Prostate gland (tissue), 2 donors: ENCODE measurements at regions not wholly inside any gene's neighbourhood (a gene's known extent, or its start where the extent isn't known, plus 50 kb on each side); places are given as distances from the start of the nearest gene placed in this dataset.

Experiments
- POLR2A ChIP-seq: fragments of 450-650 bp; IDR thresholded peaks from one replicate; pipeline ENCODE4 v1.6.1; 2016; ENCODE audit warnings: antibody characterized with exemption, mild to moderate bottlenecking
- TF ChIP-seq, protein P1 (sequence below), 4 experiments: fragments of 200-600 bp in 2 of 4; fragments of 450-650 bp in 2 of 4; sonication (generic) in 2 of 4; IDR thresholded peaks; 1 replicate in 3 of 4; 2 replicates in 1 of 4; pipeline ENCODE4 v1.5.1; 2016 to 2019; ENCODE audit warnings: antibody characterized with exemption in 4 of 4, mild to moderate bottlenecking in 2 of 4, moderate library complexity in 2 of 4

DNA sequence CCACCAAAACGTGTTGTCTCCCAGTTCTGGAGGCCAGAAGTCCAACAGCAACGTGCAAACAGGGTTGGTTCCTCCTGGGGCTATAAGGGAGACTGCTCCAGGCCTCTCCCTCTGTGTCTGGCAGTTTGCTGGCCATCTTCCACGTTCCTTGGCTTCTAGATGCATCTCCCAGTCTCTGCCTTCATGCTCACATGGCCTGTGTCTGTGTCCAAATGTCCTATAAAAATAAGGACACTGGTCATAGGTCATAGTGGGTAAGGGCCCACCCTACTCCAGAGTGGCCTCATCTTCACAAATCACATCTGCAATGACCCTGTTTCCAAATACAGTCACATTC lies 69.4 kb upstream of the TAF1B start:
- TF ChIP-seq, protein P1, sequence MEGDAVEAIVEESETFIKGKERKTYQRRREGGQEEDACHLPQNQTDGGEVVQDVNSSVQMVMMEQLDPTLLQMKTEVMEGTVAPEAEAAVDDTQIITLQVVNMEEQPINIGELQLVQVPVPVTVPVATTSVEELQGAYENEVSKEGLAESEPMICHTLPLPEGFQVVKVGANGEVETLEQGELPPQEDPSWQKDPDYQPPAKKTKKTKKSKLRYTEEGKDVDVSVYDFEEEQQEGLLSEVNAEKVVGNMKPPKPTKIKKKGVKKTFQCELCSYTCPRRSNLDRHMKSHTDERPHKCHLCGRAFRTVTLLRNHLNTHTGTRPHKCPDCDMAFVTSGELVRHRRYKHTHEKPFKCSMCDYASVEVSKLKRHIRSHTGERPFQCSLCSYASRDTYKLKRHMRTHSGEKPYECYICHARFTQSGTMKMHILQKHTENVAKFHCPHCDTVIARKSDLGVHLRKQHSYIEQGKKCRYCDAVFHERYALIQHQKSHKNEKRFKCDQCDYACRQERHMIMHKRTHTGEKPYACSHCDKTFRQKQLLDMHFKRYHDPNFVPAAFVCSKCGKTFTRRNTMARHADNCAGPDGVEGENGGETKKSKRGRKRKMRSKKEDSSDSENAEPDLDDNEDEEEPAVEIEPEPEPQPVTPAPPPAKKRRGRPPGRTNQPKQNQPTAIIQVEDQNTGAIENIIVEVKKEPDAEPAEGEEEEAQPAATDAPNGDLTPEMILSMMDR (IDR thresholded peaks at IDR 0.05), result no peak
- no peak for TF ChIP-seq POLR2A
